ENCODE measurements at regions not wholly inside any gene's neighbourhood (a gene's known extent, or its start where the extent isn't known, plus 50 kb on each side); places are given as distances from the start of the nearest gene placed in this dataset.
"Not testable (repeated sequence)": the region's sequence is repeated elsewhere in the genome, so short reads cannot be mapped to it uniquely, and the experiment has no call there.

- Mint-ChIP-seq H3K4me1 (ENCODE audit: unreplicated experiment) (peaks cover 8% of the 10 kb centered on the region), H3K4me3 (no peak overlapping the region), H3K9me3 (peaks cover 4% of the 10 kb centered on the region), H3K27me3 (no peaks in the 10 kb centered on the region), H3K36me3 (no peaks in the 10 kb centered on the region), H3K27ac (no peak overlapping the region)
- no peak for TF ChIP-seq CTCF (conservative IDR thresholded peaks at IDR 0.05)
- DNase-seq (ENCODE audit: extremely low spot score, unreplicated experiment), result no peak
Measured at GRCh38 chr14:71165121-71166031, 258.1 kb downstream of the PCNX1 start.

- Mint-ChIP-seq H3K9me3 (peaks cover 4% of the 10 kb centered on the region), H3K4me1 (ENCODE audit: unreplicated experiment) (peaks cover 8% of the 10 kb centered on the region), H3K27me3 (no peaks in the 10 kb centered on the region), H3K27ac (peak overlapping the region; percentile 2), H3K36me3 (no peaks in the 10 kb centered on the region), H3K4me3 (no peak overlapping the region)
- no peak for DNase-seq (ENCODE audit: extremely low spot score, unreplicated experiment)
- TF ChIP-seq CTCF (conservative IDR thresholded peaks at IDR 0.05), result peak; percentile 54
Measured at GRCh38 chr14:71166180-71166837, 259.1 kb downstream of the PCNX1 start.

- not testable (repeated sequence) for H3K4me1 Mint-ChIP-seq (ENCODE audit: unreplicated experiment); DNase-seq (ENCODE audit: extremely low spot score, unreplicated experiment); H3K27me3 Mint-ChIP-seq; H3K4me3 Mint-ChIP-seq; H3K9me3 Mint-ChIP-seq; H3K27ac Mint-ChIP-seq; H3K36me3 Mint-ChIP-seq
Measured at GRCh38 chr14:71167325-71167950, 260.2 kb downstream of the PCNX1 start.

- DNase-seq (ENCODE audit: extremely low spot score, unreplicated experiment), result not testable (repeated sequence)
Measured at GRCh38 chr14:71168161-71168560, 260.9 kb downstream of the PCNX1 start.

GRCh38 chr14:71168564-71169427, 261.5 kb downstream of the PCNX1 start:
- Mint-ChIP-seq H3K4me3 (no peak overlapping the region), H3K27ac (no peak overlapping the region), H3K27me3 (no peaks in the 10 kb centered on the region), H3K4me1 (ENCODE audit: unreplicated experiment) (peaks cover 8% of the 10 kb centered on the region), H3K9me3 (peaks cover 4% of the 10 kb centered on the region), H3K36me3 (no peaks in the 10 kb centered on the region)
- TF ChIP-seq CTCF (conservative IDR thresholded peaks at IDR 0.05), result no peak
- DNase-seq (ENCODE audit: extremely low spot score, unreplicated experiment), result no peak

More at GRCh38 chr14:71168161-71168560, 260.9 kb downstream of the PCNX1 start:
- not testable (repeated sequence) for H3K4me3 Mint-ChIP-seq; H3K36me3 Mint-ChIP-seq; H3K27me3 Mint-ChIP-seq; H3K4me1 Mint-ChIP-seq (ENCODE audit: unreplicated experiment); H3K9me3 Mint-ChIP-seq; H3K27ac Mint-ChIP-seq

GRCh38 chr14:71169861-71170260, 262.6 kb downstream of the PCNX1 start:
- Mint-ChIP-seq H3K9me3 (peaks cover 4% of the 10 kb centered on the region), H3K27ac (no peak overlapping the region), H3K4me3 (no peak overlapping the region), H3K36me3 (no peaks in the 10 kb centered on the region), H3K27me3 (no peaks in the 10 kb centered on the region), H3K4me1 (ENCODE audit: unreplicated experiment) (peaks cover 8% of the 10 kb centered on the region)
- no peak for TF ChIP-seq CTCF (conservative IDR thresholded peaks at IDR 0.05)
- no peak for DNase-seq (ENCODE audit: extremely low spot score, unreplicated experiment)

All from type B pancreatic cell (in vitro differentiated cells).